IMR-90 (cell line): ENCODE measurements at regions not wholly inside any gene's neighbourhood (a gene's known extent, or its start where the extent isn't known, plus 50 kb on each side); places are given as distances from the start of the nearest gene placed in this dataset.

Experiments
- ATAC-seq: fragments of 200-7000 bp; cut with Tn5 transposase; 2 replicates; pipeline ENCODE4 v1.9.1; 2020; ENCODE audit warnings: low read depth, mild to moderate bottlenecking, moderate library complexity
- BruUV-seq: library from RNA; stranded (reverse); fragments of 400-500 nt; replicated peaks from 2 replicates; lab custom pipeline; 2021; lab: Mats Ljungman, UMichigan
- CTCF ChIA-PET: fragments of 300-600 bp; formaldehyde crosslinking; extraction: SDS; loops from one replicate; lab custom pipeline; 2021; ENCODE audit warnings: antibody characterized with exemption; lab: Yijun Ruan, JAX
- POLR2A ChIA-PET: fragments of 300-600 bp; sonication (Branson Sonifier 250); formaldehyde crosslinking; loops from one replicate; lab custom pipeline; 2022; ENCODE audit warnings: antibody characterized with exemption; ENCODE audit not compliant: unreplicated experiment; lab: Charles Lee
- DNase-seq: peaks from one replicate; pipeline ENCODE4 v3.0.0; 2013
- H2AFZ ChIP-seq: replicated peaks from 2 replicates; pipeline ENCODE3; 2013; ENCODE audit warnings: low read length, mild to moderate bottlenecking; ENCODE audit not compliant: poor library complexity
- H2AK5ac ChIP-seq: 2 replicates; pipeline ENCODE4 v1.6.1; 2013; ENCODE audit warnings: low read depth, low read length, inconsistent platforms
- H2AK9ac ChIP-seq: replicated peaks from 2 replicates; pipeline ENCODE3; 2013; ENCODE audit warnings: mild to moderate bottlenecking, low read depth, low read length, moderate library complexity; ENCODE audit not compliant: poor library complexity
- H2BK120ac ChIP-seq: 2 replicates; pipeline ENCODE4 v1.6.1; 2013; ENCODE audit warnings: low read depth, low read length, inconsistent platforms
- H2BK15ac ChIP-seq: 3 replicates; pipeline ENCODE4 v1.6.1; 2013; ENCODE audit warnings: low read depth, low read length, inconsistent platforms
- H2BK20ac ChIP-seq: 2 replicates; pipeline ENCODE4 v1.6.1; 2013; ENCODE audit warnings: low read depth, mild to moderate bottlenecking, inconsistent platforms, low read length, moderate library complexity
- H2BK5ac ChIP-seq: 2 replicates; pipeline ENCODE4 v1.6.1; 2013; ENCODE audit warnings: mild to moderate bottlenecking, low read depth, low read length, inconsistent platforms; ENCODE audit not compliant: poor library complexity, severe bottlenecking
- H3K14ac ChIP-seq: replicated peaks from 2 replicates; pipeline ENCODE4 v1.6.1; 2013; ENCODE audit warnings: low read depth, low read length, inconsistent platforms
- H3K18ac ChIP-seq: 2 replicates; pipeline ENCODE4 v1.6.1; 2013; ENCODE audit warnings: low read depth, low read length, control low read depth
- H3K23ac ChIP-seq: 2 replicates; pipeline ENCODE4 v1.6.1; 2013; ENCODE audit warnings: low read depth, low read length, inconsistent platforms
- H3K27ac ChIP-seq: 2 replicates; pipeline ENCODE4 v1.5.1; 2013; ENCODE audit warnings: mild to moderate bottlenecking, control low read depth, low read length; ENCODE audit not compliant: insufficient read depth
- H3K27me3 ChIP-seq: 2 replicates; pipeline ENCODE4 v1.6.1; 2013; ENCODE audit warnings: low read length; ENCODE audit not compliant: control insufficient read depth, insufficient read depth
- H3K36me3 ChIP-seq: 2 replicates; pipeline ENCODE4 v1.6.1; 2013; ENCODE audit warnings: low read length, mixed read lengths; ENCODE audit not compliant: control insufficient read depth, insufficient read depth
- H3K4ac ChIP-seq: 2 replicates; pipeline ENCODE4 v1.6.1; 2013; ENCODE audit warnings: low read depth, low read length, inconsistent platforms
- H3K4me1 ChIP-seq: 2 replicates; pipeline ENCODE4 v1.6.1; 2013; ENCODE audit warnings: low read length, mixed read lengths; ENCODE audit not compliant: control insufficient read depth, insufficient read depth
- H3K4me2 ChIP-seq: 2 replicates; pipeline ENCODE4 v1.6.1; 2013; ENCODE audit warnings: low read depth, mild to moderate bottlenecking, control low read depth, low read length, moderate library complexity
- H3K4me3 ChIP-seq: 2 replicates; pipeline ENCODE4 v1.5.1; 2013; ENCODE audit warnings: low read depth, mild to moderate bottlenecking, control low read depth, low read length, moderate library complexity; ENCODE audit not compliant: insufficient read depth
- H3K56ac ChIP-seq: 2 replicates; pipeline ENCODE4 v1.6.1; 2013; ENCODE audit warnings: low read length, inconsistent platforms; ENCODE audit not compliant: insufficient read depth; ENCODE audit errors: extremely low read depth
- H3K79me1 ChIP-seq, 2 experiments: 2 replicates each; pipeline ENCODE4 v1.6.1; 2013; ENCODE audit warnings: low read length in 2 of 2, inconsistent platforms in 1 of 2, low read depth in 1 of 2
- H3K9ac ChIP-seq: 2 replicates; pipeline ENCODE4 v1.6.1; 2013; ENCODE audit warnings: low read depth, low read length, control low read depth
- H3K9me1 ChIP-seq: 2 replicates; pipeline ENCODE4 v1.6.1; 2013; ENCODE audit warnings: low read length, inconsistent platforms; ENCODE audit not compliant: insufficient read depth
- H3K9me3 ChIP-seq: 2 replicates; pipeline ENCODE4 v1.6.1; 2013; ENCODE audit warnings: low read length; ENCODE audit not compliant: control insufficient read depth, insufficient read depth
- H4K20me1 ChIP-seq: 2 replicates; pipeline ENCODE4 v1.6.1; 2013; ENCODE audit warnings: low read length, inconsistent platforms; ENCODE audit not compliant: insufficient read depth
- H4K5ac ChIP-seq: 2 replicates; pipeline ENCODE4 v1.6.1; 2013; ENCODE audit warnings: mild to moderate bottlenecking, low read depth, low read length, control low read depth
- H4K8ac ChIP-seq, 2 experiments: 2 replicates each; pipeline ENCODE4 v1.6.1; 2013; ENCODE audit warnings: low read depth in 2 of 2, low read length in 2 of 2, control low read depth in 1 of 2, inconsistent platforms in 1 of 2
- H4K91ac ChIP-seq: 2 replicates; pipeline ENCODE4 v1.6.1; 2013; ENCODE audit warnings: low read depth, low read length, inconsistent platforms; ENCODE audit not compliant: insufficient read depth
- CEBPB ChIP-seq: IDR thresholded peaks from 2 replicates; pipeline ENCODE4 v1.6.1; 2012; ENCODE audit warnings: low read depth, low read length, improper control_type of control experiment
- CTCF ChIP-seq: conservative IDR thresholded peaks from 2 replicates; pipeline ENCODE4 v1.5.1; 2012; ENCODE audit warnings: mild to moderate bottlenecking, low read depth, low read length, improper control_type of control experiment
- FOS ChIP-seq: fragments of 150-350 bp; IDR thresholded peaks from 2 replicates; pipeline ENCODE4 v1.6.1; 2016; ENCODE audit warnings: low read depth, low read length
- MXI1 ChIP-seq: IDR thresholded peaks from 2 replicates; pipeline ENCODE4 v1.6.1; 2012; ENCODE audit warnings: low read depth, mild to moderate bottlenecking, low read length, moderate library complexity, borderline replicate concordance
- RFX5 ChIP-seq: IDR thresholded peaks from 2 replicates; pipeline ENCODE4 v1.8.0; 2012; ENCODE audit warnings: low read depth, mild to moderate bottlenecking, low read length, moderate library complexity
- SMC3 ChIP-seq: fragments of 150-350 bp; IDR thresholded peaks from 2 replicates; pipeline ENCODE4 v1.6.1; 2016; ENCODE audit warnings: low read depth, mild to moderate bottlenecking, antibody characterized with exemption, low read length, moderate library complexity
- USF2 ChIP-seq: fragments of 150-350 bp; IDR thresholded peaks from 2 replicates; pipeline ENCODE4 v1.6.1; 2017; ENCODE audit warnings: mild to moderate bottlenecking, antibody characterized with exemption, low read length, low read depth
- WGBS, 2 experiments: methylation state at CpG; one replicate each; pipeline versions ENCODE4 v1.1.5 to v1.1.7; 2013; ENCODE audit warnings: missing lambda C conversion rate in 2 of 2; ENCODE audit not compliant: insufficient read length in 1 of 2; ENCODE audit errors: extremely low coverage in 2 of 2; 5-methylcytosine and 5-hydroxymethylcytosine counted together
- dilution Hi-C: fragments of 300-500 bp; cut with HindIII; formaldehyde crosslinking; loops from one replicate; pipeline ENCODE4 v1.14.3; 2018; ENCODE audit warnings: low sequenced_read_pairs; ENCODE audit not compliant: unreplicated experiment
- in situ Hi-C: fragments of 300-500 bp; cut with MboI; formaldehyde crosslinking; loops from 3 replicates; pipeline ENCODE4 v1.14.3; 2019; ENCODE audit warnings: low sequenced_read_pairs, inconsistent platforms, mixed read lengths
- intact Hi-C: fragments of 100-400 bp; cut with micrococcal nuclease; formaldehyde crosslinking; loops from 2 replicates; pipeline ENCODE4 v1.10.0; 2022

DNA sequence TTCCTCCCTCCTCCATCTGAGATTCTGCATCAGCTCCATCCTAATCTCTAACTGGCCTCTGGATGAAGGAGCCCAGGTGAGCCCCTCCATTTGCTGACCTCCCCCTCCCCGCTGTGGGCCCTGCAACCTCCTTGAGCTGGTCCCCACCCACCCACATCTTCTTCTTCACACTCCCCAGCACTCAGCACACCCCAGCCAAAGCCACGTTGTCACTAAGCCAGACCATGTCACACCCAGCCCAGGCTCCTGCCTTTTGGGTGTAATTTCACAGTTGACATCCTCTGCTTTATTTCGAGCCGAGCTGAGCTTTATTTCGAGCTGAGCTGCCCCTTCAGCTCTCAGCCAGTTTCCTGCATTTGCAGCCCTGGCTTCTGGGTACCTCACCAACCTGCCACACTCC lies 282.7 kb upstream of the TNRC6C start:
- POLR2A ChIA-PET = no interaction called here
- no peak overlapping the region for H2BK20ac ChIP-seq
- TF ChIP-seq MXI1 (no peak), CEBPB (no peak), RFX5 (no peak), SMC3 (no peak), USF2 (no peak), CTCF (no peak), FOS (no peak)
- H3K9ac ChIP-seq = no peak overlapping the region
- H4K5ac ChIP-seq = no peak overlapping the region
- no peaks in the 10 kb centered on the region for H3K9me1 ChIP-seq
- intact Hi-C loops = no loop called here
- H3K27me3 ChIP-seq = peaks cover 52% of the 10 kb centered on the region
- DNase-seq (no peak), ATAC-seq (no peak)
- no TSS peak for BruUV-seq
- H2BK120ac ChIP-seq = no peak overlapping the region
- no peak overlapping the region for H3K56ac ChIP-seq
- H3K27ac ChIP-seq = no peak overlapping the region
- no peak overlapping the region for H3K4me2 ChIP-seq
- H3K9me3 ChIP-seq = no peaks in the 10 kb centered on the region
- no peak overlapping the region for H2AFZ ChIP-seq
- H3K4me3 ChIP-seq = no peak overlapping the region
- H4K91ac ChIP-seq = no peak overlapping the region
- CTCF ChIA-PET = no interaction called here
- H4K8ac ChIP-seq = no peak overlapping the region
- H3K4ac ChIP-seq = no peak overlapping the region
- no peaks in the 10 kb centered on the region for H3K4me1 ChIP-seq
- H3K18ac ChIP-seq = no peak overlapping the region
- H3K23ac ChIP-seq = no peak overlapping the region
- H2AK9ac ChIP-seq = no peak overlapping the region
- H3K14ac ChIP-seq = no peak overlapping the region
- H2AK5ac ChIP-seq = no peak overlapping the region
- 27% methylated on average over 3 of the region's 5 CpGs; no CpG with 5 or more reads in 1 of the 2 experiments for WGBS, 2 experiments
- no peak overlapping the region for H2BK15ac ChIP-seq
- in situ Hi-C loops = no loop called here
- no peak overlapping the region for H2BK5ac ChIP-seq
- no peaks in the 10 kb centered on the region for H3K36me3 ChIP-seq
- dilution Hi-C loops = no loop called here
- H4K20me1 ChIP-seq = no peaks in the 10 kb centered on the region
- no peaks in the 10 kb centered on the region for H3K79me1 ChIP-seq
